ENCODE measurements at regions not wholly inside any gene's neighbourhood (a gene's known extent, or its start where the extent isn't known, plus 50 kb on each side); places are given as distances from the start of the nearest gene placed in this dataset.
"Not testable (repeated sequence)": the region's sequence is repeated elsewhere in the genome, so short reads cannot be mapped to it uniquely, and the experiment has no call there.

DNA sequence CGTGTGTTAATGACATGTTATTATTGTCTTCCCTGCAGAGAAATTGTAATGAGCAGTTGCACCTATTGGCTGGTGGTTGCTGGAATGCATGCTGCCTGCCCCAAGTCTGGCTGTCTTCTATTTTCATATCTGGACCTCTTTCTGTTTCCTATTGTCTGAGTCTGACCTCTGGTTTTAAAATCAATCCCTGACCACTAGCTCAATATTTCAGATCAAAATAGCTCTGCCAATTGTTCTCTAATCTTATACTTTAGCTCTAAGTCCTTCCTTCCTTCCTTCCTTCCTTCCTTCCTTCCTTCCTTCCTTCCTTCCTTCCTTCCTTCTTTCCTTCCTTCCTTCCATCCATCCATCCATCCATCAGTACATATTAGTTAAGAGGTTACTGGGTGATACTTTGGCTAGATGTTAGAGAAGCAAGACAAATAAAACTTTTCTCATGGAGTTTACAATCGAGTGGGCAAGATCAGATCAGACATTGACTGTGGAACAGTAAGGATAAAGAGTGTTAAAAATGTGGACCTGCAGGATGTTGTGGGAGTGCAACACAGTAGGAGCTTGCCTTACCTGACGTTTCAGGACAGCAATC, 417.1 kb downstream of the SOCS6 start:
- DNase-seq = no peak

DNA sequence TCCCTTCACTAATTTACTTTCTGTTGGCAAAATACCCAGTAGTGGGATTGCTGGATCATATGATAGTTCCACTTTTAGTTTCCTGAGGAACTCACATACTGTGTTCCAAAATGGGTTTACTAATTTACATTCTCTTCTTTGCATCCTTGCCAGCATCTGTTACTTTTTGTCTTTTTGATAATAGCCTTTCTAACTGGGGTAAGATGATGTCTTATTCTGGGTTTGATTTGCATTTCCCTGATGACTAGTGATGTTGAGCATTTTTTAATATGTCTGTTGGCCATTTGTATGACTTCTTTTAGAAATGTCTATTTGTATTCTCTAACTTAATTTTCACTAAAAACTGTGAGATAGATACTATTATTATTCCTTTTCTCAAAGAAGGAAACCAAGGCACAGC, 411.7 kb downstream of the SOCS6 start:
- no peak for DNase-seq

DNA sequence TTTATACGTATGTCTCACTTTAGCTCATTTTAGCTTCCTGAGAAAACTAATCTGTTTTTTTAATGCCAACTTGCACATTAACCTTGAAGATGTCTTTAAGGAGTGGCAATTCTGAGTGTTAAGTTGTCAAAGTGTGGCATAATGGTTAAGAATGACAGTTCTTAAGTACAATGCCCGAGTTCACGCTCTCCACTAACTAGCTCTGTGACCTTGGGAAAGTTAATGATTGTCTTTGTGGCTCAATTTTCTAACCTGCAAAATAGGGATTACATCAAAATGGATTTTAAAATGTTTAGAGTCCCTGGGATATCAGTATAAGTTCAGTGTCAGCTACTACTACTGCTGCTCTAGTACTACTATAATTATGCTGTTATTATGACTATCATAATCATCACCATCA, 409.7 kb downstream of the SOCS6 start:
- no peak for DNase-seq

DNA sequence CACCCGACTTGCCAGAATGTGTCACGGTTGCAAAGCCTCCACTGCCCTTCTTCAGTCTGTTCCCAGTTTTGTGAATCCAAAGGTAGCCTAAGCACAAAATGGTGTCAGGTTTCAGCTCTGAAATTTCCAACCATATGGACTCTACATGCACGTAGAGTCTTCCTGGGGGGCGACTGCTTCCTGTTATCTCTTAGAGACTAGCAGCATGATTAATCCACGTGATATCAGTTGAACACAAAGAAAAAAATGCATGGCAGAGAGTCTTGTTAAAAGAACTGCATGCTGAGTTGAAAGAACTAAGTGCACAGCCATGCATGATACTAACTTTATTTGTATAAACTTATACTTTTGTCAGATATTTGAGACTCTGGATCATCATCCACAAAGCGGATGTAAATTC, 404.4 kb downstream of the SOCS6 start:
- DNase-seq = no peak

DNA sequence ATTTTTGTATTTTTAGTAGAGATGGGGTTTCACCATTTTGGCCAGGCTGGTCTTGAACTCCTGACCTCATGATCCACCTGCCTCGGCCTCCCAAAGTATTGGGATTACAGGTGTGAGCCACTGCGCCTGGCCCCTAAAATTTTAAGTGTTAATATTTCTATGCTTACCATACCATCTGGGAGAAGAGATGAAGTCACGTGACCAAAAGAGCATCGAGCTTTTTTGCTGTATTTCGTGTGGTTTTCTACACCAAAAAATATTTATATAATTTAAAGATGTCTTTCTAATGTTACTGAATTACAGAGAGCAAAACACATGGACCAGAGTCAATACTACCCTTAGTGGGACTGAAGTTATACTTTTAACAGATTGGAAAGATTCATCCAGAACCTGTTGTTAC, 400.9 kb downstream of the SOCS6 start:
- DNase-seq = not testable (repeated sequence)

DNA sequence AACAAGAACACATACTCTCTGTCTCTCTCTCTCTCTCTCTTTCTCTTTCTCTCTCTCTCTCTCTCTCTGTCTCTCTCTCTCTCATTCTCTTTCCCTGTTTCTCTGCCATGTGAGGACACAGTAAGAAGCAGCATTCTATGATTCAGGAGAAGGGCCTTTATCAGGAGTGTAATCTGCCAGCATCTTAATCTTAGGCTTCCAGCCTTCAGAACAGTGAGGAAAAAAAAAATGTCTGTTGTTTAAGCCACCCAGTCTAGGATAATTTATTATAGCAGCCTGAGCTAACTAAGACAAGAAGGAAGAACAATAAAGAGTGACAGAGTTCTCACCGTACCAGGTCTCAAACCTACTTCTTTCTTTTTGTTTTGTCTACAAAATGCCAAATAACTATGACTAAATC, 399.4 kb downstream of the SOCS6 start:
- DNase-seq = no peak

DNA sequence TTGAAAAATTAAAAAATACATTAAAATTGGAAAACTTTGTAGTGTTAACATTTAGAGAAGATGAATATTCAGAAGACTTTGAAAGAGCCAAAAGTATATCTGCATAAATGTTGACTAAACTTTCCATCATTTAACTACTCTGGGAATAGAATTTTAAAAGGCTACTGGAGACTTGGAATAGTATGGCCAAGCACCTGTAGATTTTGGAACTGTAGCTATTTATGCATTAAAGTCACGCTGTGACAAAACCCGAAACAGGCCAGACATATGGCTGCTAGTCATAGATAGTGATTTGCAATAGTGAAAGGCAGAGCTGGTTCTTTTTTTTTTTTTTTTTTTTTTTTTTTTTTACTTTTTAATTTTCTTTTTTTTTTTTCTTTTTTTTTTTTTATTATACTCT, 396.0 kb downstream of the SOCS6 start:
- no peak for DNase-seq

DNA sequence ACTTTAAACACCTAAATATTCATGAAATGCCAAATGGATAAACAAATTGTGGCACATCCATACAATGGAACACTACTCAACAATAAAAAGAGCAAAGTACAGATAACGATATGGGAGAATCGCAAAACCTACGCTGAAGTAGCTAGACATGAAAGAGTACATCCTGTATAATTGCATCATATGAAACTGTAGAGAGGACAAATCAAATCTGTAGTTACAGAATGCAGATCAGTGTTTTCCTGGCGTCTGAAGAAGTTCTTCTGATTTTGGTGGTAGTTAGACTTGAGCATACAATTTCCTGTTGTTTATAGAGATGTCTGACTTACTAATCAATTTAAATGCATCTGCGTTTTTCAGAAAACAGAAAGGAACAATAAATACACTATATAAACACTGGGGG, 394.4 kb downstream of the SOCS6 start:
- no peak for DNase-seq

DNA sequence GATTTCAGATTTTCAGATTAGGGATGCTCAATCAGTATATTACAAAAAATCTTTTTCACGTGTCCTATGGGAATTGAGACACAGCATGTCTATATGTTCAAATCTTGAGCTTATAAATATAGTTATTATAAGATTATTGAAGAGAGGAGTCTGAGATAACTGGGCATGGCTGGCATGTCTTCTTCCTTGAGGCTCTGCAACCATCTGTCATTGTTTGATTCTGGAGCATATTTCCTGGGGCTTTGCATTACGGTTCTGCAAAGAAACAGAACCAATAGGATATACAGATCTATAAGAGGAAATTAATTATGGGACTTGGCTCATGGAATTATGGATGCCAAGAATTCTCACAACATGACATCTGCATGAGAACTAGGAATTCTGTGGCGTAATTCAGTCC, 386.1 kb downstream of the SOCS6 start:
- DNase-seq = no peak

DNA sequence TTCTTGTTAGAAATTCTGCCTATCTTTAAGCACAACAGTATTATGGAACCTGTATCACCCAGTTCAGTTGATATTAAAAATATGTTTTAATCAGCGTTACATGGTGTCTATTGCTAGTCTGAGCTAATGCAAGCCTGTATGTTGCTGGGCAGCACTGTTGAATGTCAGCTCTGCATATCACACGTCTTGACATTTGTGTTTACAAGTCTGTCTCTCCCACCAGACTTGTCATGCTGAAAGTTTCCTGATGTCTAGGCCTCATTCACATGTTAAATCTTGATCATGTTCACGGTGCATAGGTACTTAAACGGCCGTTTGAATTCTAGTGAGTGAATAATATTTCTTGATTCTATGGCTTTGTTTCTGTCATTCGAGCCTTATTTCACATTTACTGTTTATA, 385.0 kb downstream of the SOCS6 start:
- no peak for DNase-seq

DNA sequence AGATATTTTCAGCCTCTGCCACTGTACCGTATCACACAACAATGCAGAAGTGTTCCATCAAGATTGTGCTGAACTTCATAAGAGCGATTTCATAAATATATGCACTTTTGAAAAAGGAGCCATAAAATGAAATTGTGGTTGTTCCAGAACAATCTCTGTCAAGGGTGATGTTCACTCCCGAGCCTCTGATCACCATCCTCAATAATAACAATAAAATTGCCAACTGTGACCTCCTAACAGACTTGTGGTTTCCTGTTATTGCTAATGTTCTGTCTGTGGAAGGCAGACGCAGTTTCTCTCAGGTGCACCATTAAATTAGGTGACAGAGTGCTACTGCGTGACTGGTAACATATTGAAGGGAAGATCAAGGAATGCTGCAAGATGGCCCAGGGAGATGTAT, 383.7 kb downstream of the SOCS6 start:
- peak; percentile 8 for DNase-seq

DNA sequence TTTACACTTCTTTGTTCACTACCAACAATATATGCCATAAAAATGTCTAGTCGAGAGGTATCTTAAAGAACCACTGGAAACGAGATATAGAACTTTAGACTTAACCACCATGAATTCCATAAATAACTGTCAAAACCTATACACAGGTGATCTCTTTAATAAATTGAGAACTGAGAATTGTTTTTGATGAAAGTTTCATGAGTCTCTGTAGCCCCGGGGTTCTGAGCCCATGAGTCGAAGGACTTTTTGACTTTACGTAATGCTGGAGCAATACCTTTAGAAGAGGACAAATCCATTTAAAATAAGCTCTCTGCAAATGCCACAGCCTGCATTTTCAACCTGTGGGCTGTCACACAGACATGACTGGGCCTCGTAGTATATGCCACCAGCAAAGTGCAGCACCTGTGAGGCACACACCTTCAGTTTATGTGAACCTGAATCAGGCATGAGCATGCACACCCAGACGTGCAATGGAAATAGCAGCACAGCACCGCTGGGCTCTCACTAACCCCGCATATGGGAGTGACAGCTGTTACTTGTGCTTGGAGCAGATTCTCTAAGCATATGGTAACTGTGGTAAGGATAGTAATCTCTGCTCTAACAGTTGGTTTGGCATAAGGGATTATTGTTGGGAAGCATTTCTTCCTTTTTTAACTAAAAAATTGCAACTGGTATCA, 383.2 kb downstream of the SOCS6 start:
- no peak for DNase-seq

DNA sequence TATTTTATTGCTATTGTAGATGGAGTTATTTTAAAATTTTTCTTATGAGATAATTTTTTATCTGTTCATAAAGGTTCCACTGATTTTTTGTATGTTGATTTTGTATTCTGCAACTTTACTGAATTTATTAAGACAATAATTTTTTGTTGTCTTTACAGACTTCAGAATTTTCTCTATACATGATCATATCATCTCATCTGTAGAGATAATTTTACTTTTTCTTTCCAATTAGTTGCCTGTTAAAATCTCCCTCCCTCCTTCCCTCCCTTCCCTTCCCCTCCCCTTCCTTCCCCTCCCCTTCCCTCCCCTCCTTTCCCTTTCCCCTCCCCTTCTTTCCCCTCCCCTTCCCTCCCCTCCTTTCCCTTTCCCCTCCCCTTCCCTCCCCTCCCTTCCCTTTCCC, 378.1 kb downstream of the SOCS6 start:
- no peak for DNase-seq

DNA sequence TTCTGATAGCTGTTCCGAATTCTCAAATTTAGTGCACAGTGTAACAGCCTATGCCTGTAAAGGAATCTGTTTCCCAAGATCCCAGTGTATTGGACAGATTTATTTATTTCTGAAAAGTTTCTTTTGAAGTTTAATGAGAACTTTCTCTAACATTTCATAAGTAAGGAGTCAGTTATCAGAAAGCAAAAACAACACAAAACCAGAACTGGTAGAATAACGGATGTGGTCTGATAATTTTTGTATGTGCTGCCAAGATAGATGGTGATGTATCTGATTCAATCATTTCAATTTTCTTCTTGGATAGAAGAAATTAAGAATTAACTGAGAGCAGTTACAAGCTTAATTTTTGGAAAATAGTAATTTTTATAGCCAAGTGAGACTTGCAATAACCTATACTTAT, 374.3 kb downstream of the SOCS6 start:
- DNase-seq = no peak

DNA sequence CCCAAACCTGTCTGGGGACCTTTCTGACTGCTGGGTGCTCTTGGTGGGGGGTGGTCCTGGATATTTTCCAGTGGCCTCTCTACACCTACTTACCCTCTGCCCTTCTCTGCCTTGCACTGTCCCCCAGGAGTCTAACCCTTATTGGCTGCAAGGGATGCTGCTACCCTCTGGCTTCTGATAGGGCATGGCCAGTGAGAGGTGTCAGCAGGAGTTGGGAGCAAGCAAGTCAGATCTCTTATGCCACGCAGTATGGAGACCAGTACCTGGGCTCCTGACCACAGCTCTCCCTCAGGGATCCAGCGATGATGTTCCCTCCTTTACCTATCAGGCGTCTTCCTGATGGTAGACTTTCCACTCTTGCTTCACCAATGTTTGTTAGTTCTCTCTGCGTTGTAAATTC, 373.7 kb downstream of the SOCS6 start:
- no peak for DNase-seq

DNA sequence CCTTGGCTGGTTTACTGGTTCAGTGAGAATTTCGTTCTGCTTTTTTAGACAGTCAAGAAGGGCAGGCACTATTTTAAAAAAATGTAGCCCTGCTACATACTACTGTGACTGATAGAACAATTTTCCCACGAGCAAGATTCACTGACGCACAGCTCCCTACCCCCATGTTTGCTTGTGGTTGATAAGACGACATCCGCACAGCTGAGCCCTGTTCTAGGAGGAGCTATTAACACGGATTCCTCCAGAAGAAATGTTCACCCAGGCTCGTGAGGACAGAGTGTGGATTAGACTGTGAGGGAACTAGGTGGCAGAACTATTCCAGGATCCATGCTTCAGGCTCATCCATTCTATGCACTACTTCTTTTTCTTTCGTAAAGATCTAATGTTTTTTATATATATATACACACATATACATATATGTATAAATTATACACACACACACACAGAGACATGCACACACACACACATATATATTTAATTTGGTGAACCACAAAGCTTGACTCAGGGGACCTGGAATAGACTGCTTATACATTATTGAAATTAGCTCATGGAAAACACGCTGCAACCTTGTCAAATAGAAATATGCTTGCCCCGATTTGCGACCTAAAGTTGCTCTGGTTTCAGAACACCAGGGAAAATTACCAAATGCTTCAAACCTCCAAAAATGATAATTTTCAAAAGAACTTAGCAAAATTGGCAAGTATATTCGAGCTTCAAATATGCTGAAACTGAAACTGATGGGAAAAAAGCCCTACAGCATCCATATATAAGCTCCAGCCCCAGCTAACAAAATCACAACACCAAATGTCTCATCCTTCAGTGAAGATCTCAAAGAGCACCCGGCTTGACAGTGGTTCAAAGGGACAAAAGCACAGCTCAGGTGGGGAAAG, 370.4 kb downstream of the SOCS6 start:
- DNase-seq = peak; percentile 14

DNA sequence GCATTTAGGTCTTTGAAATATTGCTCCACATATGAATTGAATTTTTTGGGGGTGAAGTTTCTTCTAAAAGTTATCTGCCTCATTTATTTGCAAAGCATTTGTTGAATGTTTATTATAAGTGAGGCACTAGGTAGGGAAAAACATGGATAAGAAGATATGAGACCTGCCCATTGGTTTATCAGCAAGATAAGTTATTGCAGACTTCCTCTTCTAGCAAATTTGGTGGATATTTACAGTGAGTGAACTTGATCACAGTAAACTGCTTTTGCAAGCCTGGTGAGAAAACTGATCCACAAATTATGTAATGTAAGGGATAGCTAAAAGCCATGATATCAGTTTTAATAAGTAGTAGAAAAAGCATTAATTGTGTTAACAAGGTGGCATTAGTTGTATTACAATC, 364.8 kb downstream of the SOCS6 start:
- no peak for DNase-seq

DNA sequence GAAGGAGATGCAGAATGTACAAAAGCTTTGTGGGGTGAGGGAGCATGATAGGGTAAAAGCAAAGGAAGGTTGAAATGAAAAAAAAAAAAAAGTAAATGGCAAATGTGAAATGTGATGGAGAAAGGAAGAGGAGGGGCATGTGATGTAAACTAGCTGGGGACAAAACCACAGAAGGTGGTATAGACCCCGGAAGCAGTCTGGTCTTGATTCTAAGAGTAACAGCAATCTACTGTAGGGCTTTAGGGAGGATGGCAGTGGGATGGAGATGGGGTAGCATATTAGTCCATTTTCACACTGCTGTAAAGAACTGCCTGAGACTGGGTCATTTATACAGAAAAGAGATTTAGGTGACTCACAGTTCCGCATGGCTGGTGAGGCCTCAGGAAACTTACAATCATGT, 362.0 kb downstream of the SOCS6 start:
- DNase-seq = no peak

DNA sequence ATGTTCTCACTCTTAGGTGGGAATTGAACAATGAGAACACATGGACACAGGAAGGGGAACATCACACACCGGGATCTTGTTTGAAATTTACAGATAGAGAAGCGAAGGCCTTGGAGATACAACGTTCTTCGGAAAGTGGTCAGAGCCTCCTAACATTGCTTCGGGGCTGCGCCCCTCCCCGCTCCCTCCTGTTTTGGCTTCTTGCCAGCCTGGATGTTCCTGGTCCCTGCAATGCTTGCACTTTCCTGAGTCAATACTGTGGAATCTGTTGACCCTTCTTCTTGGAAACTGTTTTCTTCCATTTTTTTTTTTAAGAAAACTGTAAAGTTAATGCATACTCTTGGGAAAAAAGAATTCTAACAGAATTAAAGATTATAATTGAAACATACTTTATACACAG, 360.8 kb downstream of the SOCS6 start:
- no peak for DNase-seq

DNA sequence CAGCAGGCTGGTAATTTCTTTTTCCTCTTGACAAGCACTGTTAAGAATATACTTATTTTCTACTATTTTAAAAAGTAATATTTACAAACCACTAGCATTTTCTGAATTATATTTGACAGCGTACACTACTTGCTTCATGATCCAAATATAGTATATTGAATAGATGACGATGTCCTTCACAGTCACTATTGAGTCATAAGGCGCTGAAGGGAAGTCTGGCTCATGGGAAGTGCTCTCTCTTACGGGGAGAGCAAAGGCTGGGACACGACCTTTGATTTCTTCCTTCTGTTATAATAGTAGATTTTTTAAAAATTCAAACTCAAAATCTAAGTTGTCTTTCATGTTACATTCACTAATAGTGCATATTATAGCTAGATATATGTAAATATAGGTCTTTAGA, 357.1 kb downstream of the SOCS6 start:
- DNase-seq = no peak

DNA sequence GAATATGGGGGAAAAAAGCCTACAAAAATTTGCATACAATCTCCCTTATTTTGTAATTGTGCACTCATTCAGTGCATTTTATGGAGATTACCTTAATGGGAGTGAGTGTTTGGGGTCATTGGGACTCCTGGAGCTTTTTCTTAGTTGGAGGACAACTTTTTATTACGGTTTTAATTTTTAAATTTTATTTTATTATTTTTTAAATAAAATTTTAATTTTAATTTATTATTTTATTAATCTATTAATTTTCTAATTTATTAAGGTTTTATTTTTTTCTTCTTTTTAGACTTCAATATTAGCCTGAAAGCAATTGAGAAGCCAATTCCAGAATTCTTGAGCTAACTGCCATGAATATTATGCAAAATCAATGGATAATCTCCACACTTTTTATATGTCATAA, 355.0 kb downstream of the SOCS6 start:
- DNase-seq = no peak

DNA sequence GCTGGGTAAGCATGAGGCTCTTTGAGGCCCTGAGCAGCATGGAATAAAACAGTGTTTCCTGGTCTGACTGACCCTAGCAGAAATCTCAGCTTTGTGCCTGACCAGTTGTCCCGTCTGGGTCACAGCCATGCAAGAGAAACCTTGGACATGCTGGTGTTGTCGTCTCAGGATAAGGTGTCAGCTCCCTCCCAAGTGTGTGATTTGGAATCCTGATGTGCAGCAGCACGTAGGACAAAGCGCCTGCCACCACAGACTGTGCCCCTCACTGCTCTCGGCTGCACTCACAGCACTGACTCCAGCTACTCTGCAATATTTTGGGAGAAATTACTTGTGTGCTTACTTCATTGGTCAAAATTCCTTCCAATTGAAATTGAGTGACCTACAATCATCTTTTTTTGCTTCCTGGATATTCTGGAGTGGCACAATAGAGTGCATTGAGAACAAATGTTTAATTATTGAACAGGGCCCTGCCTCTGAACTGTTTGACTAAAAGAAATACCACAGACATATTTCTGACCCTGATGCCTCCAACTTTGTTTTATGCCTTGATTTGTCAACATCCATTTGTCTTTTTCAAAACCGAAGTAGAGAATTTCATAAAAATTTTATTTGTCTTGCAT, 352.4 kb downstream of the SOCS6 start:
- DNase-seq = no peak

DNA sequence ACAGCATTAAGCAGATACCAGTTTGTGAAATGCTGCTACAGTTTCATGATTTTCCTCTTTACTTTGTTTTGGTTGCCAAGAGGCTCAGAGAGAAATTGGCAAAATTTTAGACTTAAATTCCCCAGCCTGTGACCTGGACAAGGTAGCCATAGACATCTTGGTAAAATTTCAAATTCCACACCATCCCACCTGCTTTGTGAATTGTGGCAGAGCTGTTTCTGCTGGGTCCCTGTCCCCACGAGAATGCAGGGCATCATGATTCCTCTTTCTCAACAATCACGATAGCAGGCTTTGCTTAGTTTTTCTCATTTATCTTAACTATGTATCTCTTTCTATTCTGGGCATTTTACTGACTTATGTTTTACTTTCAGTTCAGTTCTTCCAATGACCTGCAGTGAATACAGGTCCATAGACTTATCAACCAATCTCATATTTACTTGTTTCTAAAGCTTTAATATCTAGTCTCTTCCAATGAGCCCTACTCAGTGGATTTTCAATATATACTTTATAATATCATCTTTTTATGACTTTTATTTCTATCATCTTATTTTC, 351.6 kb downstream of the SOCS6 start:
- no peak for DNase-seq

DNA sequence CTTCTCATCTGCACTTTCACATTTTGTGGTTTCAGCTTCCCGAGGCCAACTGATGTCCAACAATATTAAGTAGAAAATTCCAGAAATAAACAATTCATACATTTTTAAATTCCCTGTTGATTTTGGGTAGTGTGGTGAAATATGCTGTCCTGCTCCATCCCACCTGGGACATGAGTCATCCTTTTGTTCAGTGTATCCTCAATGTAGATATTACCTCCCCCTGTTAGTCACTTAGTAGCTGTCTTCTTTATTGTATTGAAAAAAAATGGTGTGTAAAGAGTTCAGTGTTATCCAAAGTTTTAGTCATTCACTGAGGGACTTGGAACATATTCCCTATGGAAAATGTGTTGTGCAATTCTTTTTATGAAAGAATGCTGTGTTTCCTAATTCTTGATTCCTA, 348.1 kb downstream of the SOCS6 start:
- no peak for DNase-seq
